HG03060 (cell line): ENCODE measurements at regions not wholly inside any gene's neighbourhood (a gene's known extent, or its start where the extent isn't known, plus 50 kb on each side); places are given as distances from the start of the nearest gene placed in this dataset.

Experiments
- ATAC-seq: cut with Tn5 transposase; IDR thresholded peaks from one replicate; pipeline ENCODE4 v1.9.1; 2021; ENCODE audit warnings: low read depth, moderate number of reproducible peaks; ENCODE audit not compliant: unreplicated experiment

GRCh38 chr18:78780719-78781600 is 198.7 kb upstream of the SALL3 start:
- ATAC-seq, result no peak

- no peak for ATAC-seq
Observed at GRCh38 chr18:78781601-78781960, 198.0 kb upstream of the SALL3 start.

GRCh38 chr18:78782951-78783563 is 196.6 kb upstream of the SALL3 start:
- no peak for ATAC-seq

DNA sequence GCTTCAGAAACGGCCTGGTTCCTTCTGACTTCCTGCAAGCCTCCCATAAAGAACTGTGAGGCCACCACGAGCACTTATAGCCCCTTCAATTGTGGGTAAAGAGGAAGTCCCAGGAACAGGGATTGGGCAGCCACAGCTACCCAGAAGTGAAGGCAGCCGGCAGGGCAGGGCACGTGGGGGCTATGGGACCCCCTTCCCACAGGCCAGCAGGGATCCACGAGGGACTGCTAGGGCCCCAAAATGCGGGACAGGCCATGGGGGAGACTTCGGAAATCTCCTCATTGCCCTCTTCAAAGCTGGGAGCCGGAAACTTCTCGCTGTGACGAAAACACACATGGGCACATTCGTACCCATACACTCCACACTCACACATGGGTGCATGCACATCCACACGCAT is 196.1 kb upstream of the SALL3 start:
- no peak for ATAC-seq

- ATAC-seq, result no peak
Observed at GRCh38 chr18:78784861-78785260, 194.8 kb upstream of the SALL3 start.

DNA sequence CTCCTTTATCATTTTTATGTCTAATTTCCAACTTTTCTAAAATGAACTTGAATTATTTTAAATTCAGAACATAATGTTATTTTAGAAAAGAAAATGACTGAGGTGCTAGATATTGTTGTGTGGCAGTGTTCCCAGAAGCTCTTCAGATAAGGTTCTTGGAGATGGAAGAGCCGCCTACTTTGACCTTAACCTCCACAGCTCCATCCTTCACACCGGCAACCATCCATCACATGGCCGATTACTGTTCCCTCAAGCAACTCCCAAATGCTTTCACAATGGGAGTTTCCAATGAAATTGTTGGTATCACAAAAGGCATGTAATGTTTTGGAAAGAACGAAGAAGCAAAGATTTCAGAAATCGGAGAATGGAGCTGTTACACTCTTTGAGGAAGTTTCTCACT is 193.9 kb upstream of the SALL3 start:
- ATAC-seq, result no peak

DNA sequence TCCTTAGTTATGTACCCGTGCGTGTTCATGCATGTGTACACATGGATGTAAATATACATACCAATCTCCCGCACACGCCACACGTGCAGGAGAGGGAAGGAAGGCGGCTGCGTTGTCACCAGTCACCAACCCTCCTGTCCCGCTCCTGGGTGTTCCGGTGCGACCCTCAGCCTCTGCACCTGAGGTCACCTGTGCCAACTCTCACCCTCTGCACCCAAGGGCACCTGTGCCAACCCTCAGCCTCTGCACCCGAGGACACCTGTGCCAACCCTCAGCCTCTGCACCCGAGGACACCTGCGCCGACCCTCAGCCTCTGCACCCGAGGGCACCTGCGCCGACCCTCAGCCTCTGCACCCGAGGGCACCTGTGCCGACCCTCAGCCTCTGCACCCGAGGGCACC is 192.8 kb upstream of the SALL3 start:
- no peak for ATAC-seq

GRCh38 chr18:78787751-78788150 is 191.9 kb upstream of the SALL3 start:
- no peak for ATAC-seq

- no peak for ATAC-seq
Observed at GRCh38 chr18:78788161-78788560, 191.5 kb upstream of the SALL3 start.

GRCh38 chr18:78789850-78790249 is 189.8 kb upstream of the SALL3 start:
- no peak for ATAC-seq

- no peak for ATAC-seq
Observed at GRCh38 chr18:78790511-78790910, 189.1 kb upstream of the SALL3 start.

DNA sequence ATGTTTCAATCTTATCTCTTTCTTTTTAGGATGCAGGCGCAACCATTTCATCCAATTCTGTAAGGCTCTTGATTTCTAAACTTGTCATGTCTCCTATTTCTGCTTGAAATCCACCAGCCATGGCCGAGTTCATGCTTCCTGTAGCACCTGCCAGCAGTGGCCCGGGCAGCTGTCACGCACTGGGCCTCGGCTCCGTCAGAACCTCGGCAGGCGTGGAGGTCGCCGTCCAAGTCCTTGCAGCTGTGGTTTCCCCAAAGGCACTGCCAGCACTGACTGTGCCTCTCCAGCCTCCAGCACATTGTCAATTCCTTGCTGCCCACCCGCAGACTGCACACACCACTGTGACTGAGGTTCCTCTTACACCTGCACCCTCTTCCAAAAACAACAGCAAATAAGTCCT is 188.7 kb upstream of the SALL3 start:
- ATAC-seq, result no peak

DNA sequence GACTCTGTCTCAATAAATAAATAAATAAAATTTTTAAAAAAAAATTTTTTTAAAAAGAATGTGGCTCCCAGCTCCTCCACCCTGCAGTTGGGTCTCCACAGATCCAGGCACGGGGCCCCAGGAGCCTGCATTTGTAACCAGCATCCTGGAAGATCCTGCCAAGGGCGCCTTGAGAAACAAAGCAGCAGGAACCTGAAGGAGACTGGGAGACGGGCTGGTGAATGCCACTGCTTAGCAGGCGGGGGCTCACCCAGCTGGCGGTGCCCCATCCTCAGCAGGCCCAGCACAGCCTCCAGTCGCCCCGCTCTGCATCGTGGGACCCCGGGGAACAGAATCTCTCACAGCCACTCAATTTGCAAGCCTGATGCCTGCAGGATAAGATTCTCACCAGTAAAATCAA is 187.5 kb upstream of the SALL3 start:
- ATAC-seq, result no peak

- ATAC-seq, result no peak
Observed at GRCh38 chr18:78792736-78793135, 186.9 kb upstream of the SALL3 start.

GRCh38 chr18:78793313-78794070 is 186.1 kb upstream of the SALL3 start:
- no peak for ATAC-seq

- no peak for ATAC-seq
Observed at GRCh38 chr18:78794071-78794430, 185.6 kb upstream of the SALL3 start.

DNA sequence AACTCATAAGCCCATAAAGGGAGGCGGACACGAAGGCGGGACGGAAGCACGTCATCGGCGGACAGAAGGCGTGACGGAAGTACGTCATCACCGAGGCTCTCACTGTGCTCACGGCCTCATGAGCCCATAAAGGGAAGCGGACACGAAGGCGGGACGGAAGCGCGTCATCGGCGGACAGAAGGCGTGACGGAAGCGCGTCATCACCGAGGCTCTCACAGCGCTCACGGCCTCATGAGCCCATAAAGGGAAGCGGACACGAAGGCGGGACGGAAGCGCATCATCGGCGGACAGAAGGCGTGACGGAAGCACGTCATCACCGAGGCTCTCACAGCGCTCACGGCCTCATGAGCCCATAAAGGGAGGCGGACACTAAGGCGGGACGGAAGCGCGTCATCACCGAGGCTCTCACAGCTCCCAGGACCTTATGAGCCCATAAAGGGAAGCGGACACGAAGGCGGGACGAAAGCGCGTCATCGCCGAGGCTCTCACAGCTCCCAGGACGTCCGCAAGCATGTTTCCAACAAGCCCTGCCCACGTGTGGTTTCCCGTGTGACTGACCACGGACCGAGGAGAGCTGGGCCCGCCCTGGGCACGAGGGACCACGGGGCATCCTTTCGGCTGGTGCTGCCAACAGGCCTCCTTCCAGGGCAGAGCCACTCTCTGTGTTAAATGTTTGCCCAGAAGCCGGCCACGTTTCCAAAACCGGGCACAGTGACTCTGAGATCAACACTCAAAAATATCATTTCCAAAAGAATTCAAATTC is 182.7 kb upstream of the SALL3 start:
- no peak for ATAC-seq

GRCh38 chr18:78797499-78797898 is 182.1 kb upstream of the SALL3 start:
- no peak for ATAC-seq

DNA sequence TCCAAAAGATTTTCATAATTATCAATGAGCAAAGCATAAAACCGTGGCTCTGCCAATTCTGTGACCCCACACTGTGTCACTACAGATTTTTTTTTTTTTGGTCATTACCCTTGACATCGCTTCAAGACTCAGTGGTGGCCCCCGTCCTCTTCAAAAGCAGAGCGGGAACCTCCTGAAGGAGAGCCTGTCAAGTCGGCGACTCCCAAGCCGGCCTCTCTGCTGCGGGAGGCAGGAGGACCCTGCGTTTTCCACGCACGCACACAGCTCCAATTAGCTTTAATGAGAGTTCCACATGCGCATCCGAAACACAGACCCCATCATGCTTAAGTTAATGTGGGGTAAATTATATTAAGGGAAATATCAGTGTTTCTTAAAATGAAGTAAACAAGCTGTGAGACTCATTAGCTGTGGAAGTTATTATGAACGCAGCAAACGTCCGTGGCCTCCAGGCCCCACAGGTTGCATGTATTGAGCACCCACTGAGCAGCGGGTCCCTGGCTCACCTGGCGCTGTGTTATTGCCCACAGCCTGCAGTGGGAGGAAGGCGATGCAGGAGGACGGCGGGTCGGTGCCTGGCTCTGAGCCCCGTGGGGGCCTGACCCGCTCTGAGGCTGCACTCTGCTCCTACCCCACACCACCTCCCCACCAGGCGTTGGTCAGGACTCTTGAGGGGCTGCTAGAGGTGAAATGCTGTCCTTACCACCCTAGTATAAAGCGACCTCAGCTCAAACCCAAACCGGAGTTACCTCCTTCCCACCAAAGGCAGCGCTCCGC is 181.0 kb upstream of the SALL3 start:
- ATAC-seq, result no peak
